Inflammatory macrophage treated with lipopolysaccharide for 1 hour (primary cell): ENCODE measurements at regions not wholly inside any gene's neighbourhood (a gene's known extent, or its start where the extent isn't known, plus 50 kb on each side); places are given as distances from the start of the nearest gene placed in this dataset.
"Not testable (repeated sequence)": the region's sequence is repeated elsewhere in the genome, so short reads cannot be mapped to it uniquely, and the experiment has no call there.

Experiments used
- DNase-seq, 2 donors: peaks; one replicate each; pipeline ENCODE4 v3.0.0-alpha.2; 2020 to 2022

- DNase-seq = no peak
Observed at GRCh38 chr5:166881802-166882201, 1409.6 kb upstream of the WWC1 start.

- no peak for DNase-seq
Observed at GRCh38 chr5:166883016-166883415, 1408.4 kb upstream of the WWC1 start.

GRCh38 chr5:166898166-166898565 lies 1393.3 kb upstream of the WWC1 start:
- DNase-seq = no peak

GRCh38 chr5:166899343-166899742 lies 1392.1 kb upstream of the WWC1 start:
- no peak for DNase-seq

GRCh38 chr5:166904571-166904970 lies 1386.9 kb upstream of the WWC1 start:
- no peak for DNase-seq

GRCh38 chr5:166906991-166907713 lies 1384.3 kb upstream of the WWC1 start:
- DNase-seq = no peak

- no peak for DNase-seq
Observed at GRCh38 chr5:166909040-166909439, 1382.4 kb upstream of the WWC1 start.

- no peak for DNase-seq
Observed at GRCh38 chr5:166909926-166910325, 1381.5 kb upstream of the WWC1 start.

GRCh38 chr5:166910995-166911394 lies 1380.5 kb upstream of the WWC1 start:
- no peak for DNase-seq

- no peak for DNase-seq
Observed at GRCh38 chr5:166916021-166916420, 1375.4 kb upstream of the WWC1 start.

- DNase-seq = no peak
Observed at GRCh38 chr5:166926138-166926537, 1365.3 kb upstream of the WWC1 start.

- not testable (repeated sequence) for DNase-seq
Observed at GRCh38 chr5:166926806-166927475, 1364.5 kb upstream of the WWC1 start.

GRCh38 chr5:166936351-166936750 lies 1355.1 kb upstream of the WWC1 start:
- no peak for DNase-seq

- DNase-seq = no peak
Observed at GRCh38 chr5:166938071-166938470, 1353.4 kb upstream of the WWC1 start.

GRCh38 chr5:166942948-166943347 lies 1348.5 kb upstream of the WWC1 start:
- no peak for DNase-seq

GRCh38 chr5:166947045-166947444 lies 1344.4 kb upstream of the WWC1 start:
- DNase-seq = no peak

- no peak for DNase-seq
Observed at GRCh38 chr5:166948679-166949078, 1342.8 kb upstream of the WWC1 start.

GRCh38 chr5:166952048-166952447 lies 1339.4 kb upstream of the WWC1 start:
- no peak for DNase-seq

GRCh38 chr5:166957782-166958181 lies 1333.7 kb upstream of the WWC1 start:
- no peak for DNase-seq

- no peak for DNase-seq
Observed at GRCh38 chr5:166959766-166960165, 1331.7 kb upstream of the WWC1 start.

GRCh38 chr5:166961028-166961427 lies 1330.4 kb upstream of the WWC1 start:
- no peak for DNase-seq

GRCh38 chr5:166961913-166962312 lies 1329.5 kb upstream of the WWC1 start:
- DNase-seq = no peak

GRCh38 chr5:166962461-166962860 lies 1329.0 kb upstream of the WWC1 start:
- DNase-seq = no peak

- no peak for DNase-seq
Observed at GRCh38 chr5:166963596-166963995, 1327.8 kb upstream of the WWC1 start.
